HG03558 (cell line): ENCODE measurements at regions not wholly inside any gene's neighbourhood (a gene's known extent, or its start where the extent isn't known, plus 50 kb on each side); places are given as distances from the start of the nearest gene placed in this dataset.

Source experiments
- ATAC-seq: cut with Tn5 transposase; IDR thresholded peaks from one replicate; pipeline ENCODE4 v1.9.1; 2021; ENCODE audit warnings: moderate number of reproducible peaks; ENCODE audit not compliant: unreplicated experiment; ENCODE audit errors: extremely low read depth

DNA sequence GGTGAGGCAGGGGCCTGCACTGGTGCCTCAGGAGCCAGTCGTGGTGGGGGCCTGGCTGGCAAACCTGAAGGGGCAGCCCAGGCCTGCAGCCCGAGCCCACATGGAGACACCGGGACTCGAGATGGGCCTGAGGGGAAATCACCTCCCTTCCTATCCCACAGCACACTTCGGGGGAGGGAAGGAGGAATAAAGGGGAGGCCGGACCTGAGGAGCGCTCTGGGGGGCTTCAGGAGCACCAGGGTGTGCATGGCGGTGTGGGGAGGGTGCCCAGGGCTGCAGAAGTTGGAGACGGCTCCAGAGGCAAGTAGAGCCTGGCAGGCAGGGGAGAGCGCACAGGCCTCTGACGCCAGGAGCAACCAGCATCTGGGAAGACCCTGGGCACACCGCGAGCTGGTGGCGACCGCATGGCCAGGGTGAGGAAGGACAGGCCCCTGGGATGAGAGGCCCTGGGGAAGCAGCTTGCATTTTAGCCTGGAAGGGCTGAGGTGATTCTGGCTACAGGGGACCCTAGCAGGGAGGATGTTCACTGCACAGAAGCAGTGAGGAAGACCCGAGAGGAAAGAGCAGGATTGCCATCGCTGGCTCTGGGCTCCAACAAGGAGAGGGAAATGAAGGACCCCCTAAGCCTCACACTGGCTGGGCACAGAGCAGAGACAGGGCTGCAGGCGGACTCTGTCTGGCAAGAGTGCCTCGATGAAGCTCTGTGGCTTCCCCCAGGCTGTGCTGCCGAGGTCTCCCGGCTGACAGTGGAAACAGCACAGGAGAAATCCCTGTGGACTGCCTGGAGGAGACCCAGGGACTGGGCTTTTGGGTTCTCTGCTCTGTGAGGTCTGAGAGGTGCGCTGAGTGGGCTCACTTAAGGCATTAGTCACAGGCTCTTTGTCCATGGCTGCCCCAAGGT lies 457.7 kb downstream of the BRD1 start:
- ATAC-seq: no peak

DNA sequence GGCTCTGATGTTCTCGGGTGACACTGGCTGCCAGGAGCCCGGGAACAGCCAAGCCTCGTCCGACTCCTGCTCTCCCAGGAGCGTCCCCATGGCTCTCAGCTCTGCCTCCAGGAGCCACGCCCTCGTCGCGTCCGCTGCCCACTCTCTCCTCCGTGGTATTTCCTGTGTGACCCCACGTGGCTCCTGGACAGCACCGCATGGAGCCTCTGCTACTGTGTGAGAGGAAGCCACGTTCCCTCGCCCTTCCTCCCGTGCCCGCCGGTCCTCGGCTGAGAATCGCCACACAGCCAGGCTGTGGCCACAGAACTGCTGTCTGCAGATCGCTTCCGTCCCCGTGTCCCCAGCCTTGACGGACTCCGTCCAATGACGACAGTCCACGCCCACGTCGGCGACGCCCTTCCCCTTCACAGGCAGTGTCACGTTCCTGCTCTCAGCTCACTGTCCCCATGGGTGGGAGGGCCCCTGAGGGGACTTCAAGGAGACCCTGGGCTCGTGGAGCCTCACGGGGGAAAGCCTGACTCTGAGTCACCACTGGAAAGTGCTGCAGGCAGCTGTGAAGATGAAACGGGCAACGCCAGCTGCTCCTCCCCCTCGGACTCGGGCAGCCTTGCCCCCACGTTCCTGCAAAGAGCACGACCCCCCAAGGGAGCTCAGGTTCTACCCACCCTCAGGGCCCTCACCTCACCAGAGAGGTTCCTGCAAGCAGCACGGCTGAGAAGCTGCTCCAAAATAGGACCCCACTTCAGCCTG lies 458.5 kb downstream of the BRD1 start:
- no peak for ATAC-seq

DNA sequence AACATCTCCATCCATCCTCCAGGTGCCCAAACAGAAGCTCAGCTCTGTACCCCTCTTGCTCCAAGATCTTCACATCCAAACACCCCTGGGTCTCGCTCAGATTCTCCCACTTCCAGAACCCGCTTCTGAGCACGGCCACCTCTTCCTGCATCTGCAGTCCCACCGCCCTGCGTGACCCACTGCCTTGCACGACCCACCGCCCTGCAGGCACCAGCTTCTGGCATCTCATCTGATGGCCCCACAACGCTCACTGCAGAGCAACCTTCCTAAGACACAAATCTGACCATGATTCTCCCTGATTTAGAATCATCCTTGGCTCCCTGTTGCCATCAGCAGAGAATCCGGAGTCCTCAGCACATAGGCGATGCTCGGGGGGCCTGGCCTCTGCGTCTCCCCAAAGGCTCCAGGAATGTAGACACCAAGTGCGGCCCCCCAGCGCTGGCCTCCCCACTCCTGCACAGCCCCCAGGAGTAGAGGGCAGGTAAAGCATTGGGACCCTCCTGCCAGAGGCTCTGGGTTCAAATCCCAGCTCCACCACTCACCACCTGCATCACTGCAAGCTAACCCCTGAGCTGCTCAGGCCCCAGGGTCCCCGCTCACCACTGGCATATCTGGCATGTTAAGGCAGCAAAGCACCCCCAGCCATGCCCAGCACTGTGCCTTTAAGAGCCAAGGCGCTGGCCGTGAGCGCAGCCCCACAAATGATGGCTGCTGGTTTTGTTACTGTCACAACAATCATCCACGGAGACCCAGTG lies 459.3 kb downstream of the BRD1 start:
- ATAC-seq: no peak

- ATAC-seq: no peak
Observed at GRCh38 chr22:49367041-49367697, 460.5 kb downstream of the BRD1 start.

- ATAC-seq: no peak
Observed at GRCh38 chr22:49366437-49366836, 461.2 kb downstream of the BRD1 start.

- no peak for ATAC-seq
Observed at GRCh38 chr22:49365910-49366309, 461.8 kb downstream of the BRD1 start.

DNA sequence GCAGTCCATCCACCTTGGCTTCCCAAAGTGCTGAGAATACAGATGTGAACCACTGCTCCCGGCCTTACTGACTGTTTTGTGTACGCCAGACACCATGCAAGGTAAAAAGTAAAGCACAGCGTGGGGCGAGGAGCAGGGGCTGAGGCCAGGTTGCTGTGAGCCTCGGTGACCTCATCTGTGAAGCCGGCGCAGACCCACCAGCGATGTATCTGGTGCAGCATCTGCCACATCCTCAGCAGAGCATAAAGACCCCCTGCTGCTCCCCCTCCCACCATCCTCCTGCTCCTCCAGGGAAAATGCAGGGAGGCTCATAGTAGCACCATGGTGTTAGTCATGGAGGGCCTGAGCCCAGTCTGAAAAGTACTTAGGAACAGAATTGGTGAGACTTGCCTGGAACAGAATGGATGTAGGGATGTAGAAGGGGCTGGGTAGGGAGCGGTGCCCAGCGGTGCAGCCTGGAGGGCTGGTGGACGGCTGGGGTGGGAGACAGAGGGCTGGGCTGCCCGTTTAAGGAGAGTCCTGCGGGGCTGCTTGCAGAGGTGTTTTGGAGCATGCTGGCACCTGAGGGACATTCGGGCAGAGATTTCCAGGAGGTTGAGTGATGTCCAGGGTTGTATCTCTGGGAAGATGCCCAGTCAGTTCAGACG lies 462.4 kb downstream of the BRD1 start:
- ATAC-seq: no peak

- ATAC-seq: no peak
Observed at GRCh38 chr22:49364398-49364797, 463.3 kb downstream of the BRD1 start.

DNA sequence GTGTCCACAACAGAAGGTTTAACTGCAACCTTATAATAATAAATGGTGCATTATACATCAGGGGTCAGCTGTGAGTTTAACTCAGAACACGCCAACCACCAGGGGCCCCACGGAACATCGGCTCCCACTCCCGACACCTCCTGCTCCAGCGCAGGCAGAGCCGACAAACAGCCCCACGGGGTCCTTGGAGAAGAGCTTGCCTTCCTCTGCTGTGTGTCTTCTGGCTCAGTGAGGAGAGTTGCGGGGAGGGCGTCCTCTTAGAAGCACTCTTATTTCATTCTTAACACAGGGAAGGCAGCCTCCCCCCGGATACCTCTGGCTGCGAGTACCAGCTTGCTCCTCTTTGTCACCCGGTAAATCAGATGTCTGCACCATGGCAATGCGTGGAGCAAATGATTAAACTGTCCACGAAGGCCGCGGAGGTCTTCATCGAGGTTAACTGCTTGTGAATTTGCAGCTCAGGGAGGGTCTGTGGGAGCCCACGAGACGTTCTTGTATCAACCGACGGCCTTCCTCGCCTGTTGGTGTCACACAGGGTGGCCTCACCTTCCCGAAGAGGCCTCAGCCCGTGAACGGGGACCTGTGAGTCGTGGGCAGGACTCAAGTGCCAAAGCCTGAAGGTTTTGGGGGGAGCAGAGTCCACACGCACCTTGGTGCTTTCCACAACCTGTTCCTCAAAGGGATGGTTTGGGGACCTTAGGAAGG lies 464.0 kb downstream of the BRD1 start:
- ATAC-seq: no peak

GRCh38 chr22:49362211-49362839 lies 465.3 kb downstream of the BRD1 start:
- no peak for ATAC-seq

GRCh38 chr22:49361164-49361563 lies 466.5 kb downstream of the BRD1 start:
- no peak for ATAC-seq

DNA sequence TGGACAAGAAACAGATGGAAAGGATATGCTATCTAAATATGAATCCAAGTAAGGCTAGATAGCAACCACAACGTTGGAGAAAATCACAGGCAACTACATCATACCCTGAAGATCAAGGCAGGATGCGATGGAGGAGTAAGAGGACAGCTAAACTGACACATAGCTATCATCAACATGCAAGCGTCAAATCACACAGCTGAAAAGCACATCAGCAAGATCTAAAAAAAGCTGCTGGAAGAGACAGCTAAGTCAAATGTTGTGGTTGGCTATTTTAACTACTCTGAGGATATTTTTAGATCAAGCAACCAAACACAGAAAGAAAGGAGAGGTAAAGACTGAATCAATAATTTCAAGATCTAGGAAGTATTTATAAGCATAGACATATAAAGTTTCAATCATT lies 466.9 kb downstream of the BRD1 start:
- ATAC-seq: no peak

GRCh38 chr22:49359076-49359475 lies 468.6 kb downstream of the BRD1 start:
- ATAC-seq: no peak

DNA sequence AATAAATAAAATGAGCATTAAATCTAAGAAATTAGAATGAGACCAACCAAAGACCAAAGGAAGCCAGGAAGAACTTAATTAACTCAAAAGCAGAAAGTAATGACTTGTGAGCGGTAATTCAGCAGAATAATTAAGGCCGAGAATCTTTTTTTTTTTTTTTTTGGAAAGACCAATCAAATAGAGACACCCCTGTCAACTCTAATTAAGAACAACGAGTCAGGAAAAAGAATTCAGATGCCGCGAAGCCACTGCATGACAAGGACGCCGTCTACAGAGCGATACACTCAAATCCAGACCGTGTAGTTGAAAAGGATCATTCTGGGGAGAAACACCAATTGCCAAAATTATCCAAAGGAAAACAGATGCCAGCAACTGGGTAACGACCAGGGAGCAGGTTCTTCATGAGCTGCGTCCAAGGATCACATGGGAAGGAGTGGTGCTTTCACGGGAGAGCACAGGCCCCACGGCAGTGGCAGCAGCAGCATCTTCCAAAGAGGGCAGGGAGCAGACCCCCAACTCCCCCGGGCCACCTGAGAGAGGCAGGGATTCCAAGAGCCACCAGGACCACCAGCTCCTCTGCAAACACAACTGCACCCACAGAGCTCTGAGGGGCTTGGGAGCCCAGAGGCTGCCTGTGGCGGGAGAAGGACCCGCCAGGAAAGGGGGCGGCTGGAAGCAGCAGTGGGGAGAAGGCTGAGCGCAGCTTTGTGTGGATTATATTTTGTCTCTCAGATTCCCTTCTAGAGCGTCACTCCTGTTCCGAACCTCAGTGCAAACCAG lies 469.8 kb downstream of the BRD1 start:
- ATAC-seq: no peak

GRCh38 chr22:49356428-49356827 lies 471.2 kb downstream of the BRD1 start:
- no peak for ATAC-seq

- no peak for ATAC-seq
Observed at GRCh38 chr22:49355211-49355920, 472.3 kb downstream of the BRD1 start.

DNA sequence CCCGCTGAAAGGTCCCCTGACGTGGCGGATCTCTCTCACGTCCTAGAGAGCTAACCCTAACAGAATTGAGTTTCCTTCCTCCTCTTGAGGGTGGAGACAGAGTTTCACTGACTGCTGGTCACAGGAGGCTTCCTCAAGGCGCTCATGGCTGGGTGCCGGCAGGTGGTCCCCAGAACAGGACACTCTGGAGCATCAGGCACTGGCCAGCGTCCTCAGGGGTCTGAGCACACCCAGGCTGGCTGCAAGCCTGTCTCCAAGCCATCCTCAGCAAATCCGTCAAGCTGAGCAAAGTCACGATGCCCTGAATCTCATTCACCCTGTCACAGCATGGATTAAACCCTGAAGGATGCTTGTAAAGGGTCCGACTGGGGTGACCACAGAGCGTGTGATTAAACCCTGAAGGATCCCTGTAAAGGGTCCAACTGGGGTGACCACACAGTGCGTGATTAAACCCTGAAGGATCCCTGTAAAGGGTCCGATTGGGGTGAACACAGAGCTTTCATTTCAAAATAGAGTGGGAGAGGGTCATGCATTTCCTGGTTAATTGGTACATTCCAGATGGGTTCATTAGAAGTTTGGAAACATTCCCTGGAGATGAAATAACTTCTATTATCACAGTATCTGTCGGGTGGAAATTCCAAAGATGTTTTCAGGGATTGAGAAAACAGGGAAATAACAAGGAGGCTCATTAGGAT lies 473.0 kb downstream of the BRD1 start:
- no peak for ATAC-seq
